ENCODE measurements at regions not wholly inside any gene's neighbourhood (a gene's known extent, or its start where the extent isn't known, plus 50 kb on each side); places are given as distances from the start of the nearest gene placed in this dataset.

GRCh38 chr10:33025910-33026309 is 67.9 kb upstream of the ITGB1 start:
- FAIRE-seq (no peak), DNase-seq (ENCODE audit: low read depth, low spot score) (no peak)
- no peak for TF ChIP-seq MYC (IDR thresholded peaks at IDR 0.05; ENCODE audit: low read depth, low read length)
- TF ChIP-seq POLR2A (IDR thresholded peaks at IDR 0.05; ENCODE audit: low read depth, low read length): no peak
- no peak for TF ChIP-seq JUN (IDR thresholded peaks at IDR 0.05; ENCODE audit: borderline replicate concordance, insufficient read depth, insufficient read length, low read depth)
- no peak for TF ChIP-seq CTCF (IDR thresholded peaks at IDR 0.05; ENCODE audit: extremely low read depth in 1 of 2, insufficient read depth in 1 of 2, low read depth in 1 of 2, low read length in 2 of 2)
- no peak for TF ChIP-seq MAX (IDR thresholded peaks at IDR 0.05; ENCODE audit: insufficient read depth, insufficient read length)
- no peak for TF ChIP-seq FOS (IDR thresholded peaks at IDR 0.05; ENCODE audit: borderline replicate concordance, insufficient read depth, low read length)
- no peak for TF ChIP-seq EZH2 (IDR thresholded peaks at IDR 0.05; ENCODE audit: borderline replicate concordance, low read depth, low read length, severe bottlenecking)
- TF ChIP-seq GATA2 (IDR thresholded peaks at IDR 0.05; ENCODE audit: insufficient read depth, insufficient read length, low read depth, low read length): no peak
- Histone ChIP-seq H4K20me1 (replicated peaks; ENCODE audit: control insufficient read depth, extremely low read depth, insufficient read depth, low read length) (no peaks in the 10 kb centered on the region), H3K4me3 (replicated peaks in 1 of 3; ENCODE audit: insufficient read depth in 1 of 3, low read depth in 1 of 3, low read length in 3 of 3) (no peak overlapping the region), H3K4me2 (ENCODE audit: insufficient read depth, low read length) (no peak overlapping the region), H2AFZ (ENCODE audit: low read depth, low read length) (no peak overlapping the region), H3K27me3 (ENCODE audit: control insufficient read depth in 2 of 2, insufficient read depth in 2 of 2, low read length in 2 of 2) (no peaks in the 10 kb centered on the region), H3K36me3 (ENCODE audit: control insufficient read depth in 2 of 2, extremely low read depth in 1 of 2, insufficient read depth in 2 of 2, low read length in 2 of 2) (no peaks in the 10 kb centered on the region), H3K9ac (replicated peaks; ENCODE audit: extremely low read depth, insufficient read depth, low read length) (no peak overlapping the region), H3K4me1 (ENCODE audit: control insufficient read depth, extremely low read depth, insufficient read depth, low read length) (no peaks in the 10 kb centered on the region), H3K79me2 (ENCODE audit: control insufficient read depth, insufficient read depth, low read length) (no peaks in the 10 kb centered on the region), H3K27ac (ENCODE audit: insufficient read depth, low read depth, low read length) (no peak overlapping the region), H3K9me1 (replicated peaks; ENCODE audit: control insufficient read depth, extremely low read depth, insufficient read depth, low read length) (no peaks in the 10 kb centered on the region), H3K9me3 (replicated peaks; ENCODE audit: control insufficient read depth, insufficient read depth, low read length) (no peaks in the 10 kb centered on the region)
- no TSS peak for BruUV-seq (replicated peaks)
- dilution Hi-C loops (cut with MboI; ENCODE audit: extremely low pct_ligation_motif_present, low sequenced_read_pairs): no loop called here
- ChIA-PET POLR2A (no interaction called here), CTCF (interaction anchor here (0.8 to 2.1 kb wide), 2 partner anchors 17 to 90 kb away, joined by 3 to 7 read pairs; no protein-coding TSS in a partner anchor)
- intact Hi-C loops (cut with micrococcal nuclease): no loop called here

Measured in endothelial cell of umbilical vein (primary cell).